ENCODE measurements at regions not wholly inside any gene's neighbourhood (a gene's known extent, or its start where the extent isn't known, plus 50 kb on each side); places are given as distances from the start of the nearest gene placed in this dataset.
A peak's percentile ranks its signal among the peaks of the same experiment; 100 is the strongest.

DNA sequence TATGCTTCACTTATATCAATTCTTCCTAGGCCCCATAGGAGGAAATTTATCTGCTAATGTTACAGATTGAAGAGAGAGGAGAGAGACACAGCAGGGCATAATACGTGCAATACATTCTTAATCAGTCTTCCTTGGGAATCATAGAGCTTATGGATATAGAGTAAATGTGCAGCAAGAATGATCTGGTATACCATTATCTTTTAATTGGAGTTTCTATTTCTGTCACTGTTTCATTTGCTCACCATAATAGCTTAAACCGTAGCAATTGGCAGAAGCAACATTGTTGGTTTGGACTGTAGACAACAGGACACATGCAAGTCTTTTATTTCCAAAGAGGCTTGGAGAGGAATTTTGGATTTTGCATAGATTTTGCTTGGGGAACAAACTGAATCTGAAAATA is 68.1 kb upstream of the PCSK2 start:
- no TSS peak for BruUV-seq (replicated peaks)
- intact Hi-C loops (cut with micrococcal nuclease; ENCODE audit: unreplicated experiment): no loop called here
- no peak overlapping the region for H3K27ac ChIP-seq (ENCODE audit: low read depth, low read length, poor library complexity, severe bottlenecking)
- no peak for DNase-seq (ENCODE audit: low spot score)
- H3K27me3 ChIP-seq (replicated peaks; ENCODE audit: insufficient read depth, low read depth, low read length, poor library complexity): no peaks in the 10 kb centered on the region
- TF ChIP-seq EZH2 (IDR thresholded peaks at IDR 0.05; ENCODE audit: borderline replicate concordance, low read depth, low read length, poor library complexity, severe bottlenecking): no peak
- TF ChIP-seq, protein P1, sequence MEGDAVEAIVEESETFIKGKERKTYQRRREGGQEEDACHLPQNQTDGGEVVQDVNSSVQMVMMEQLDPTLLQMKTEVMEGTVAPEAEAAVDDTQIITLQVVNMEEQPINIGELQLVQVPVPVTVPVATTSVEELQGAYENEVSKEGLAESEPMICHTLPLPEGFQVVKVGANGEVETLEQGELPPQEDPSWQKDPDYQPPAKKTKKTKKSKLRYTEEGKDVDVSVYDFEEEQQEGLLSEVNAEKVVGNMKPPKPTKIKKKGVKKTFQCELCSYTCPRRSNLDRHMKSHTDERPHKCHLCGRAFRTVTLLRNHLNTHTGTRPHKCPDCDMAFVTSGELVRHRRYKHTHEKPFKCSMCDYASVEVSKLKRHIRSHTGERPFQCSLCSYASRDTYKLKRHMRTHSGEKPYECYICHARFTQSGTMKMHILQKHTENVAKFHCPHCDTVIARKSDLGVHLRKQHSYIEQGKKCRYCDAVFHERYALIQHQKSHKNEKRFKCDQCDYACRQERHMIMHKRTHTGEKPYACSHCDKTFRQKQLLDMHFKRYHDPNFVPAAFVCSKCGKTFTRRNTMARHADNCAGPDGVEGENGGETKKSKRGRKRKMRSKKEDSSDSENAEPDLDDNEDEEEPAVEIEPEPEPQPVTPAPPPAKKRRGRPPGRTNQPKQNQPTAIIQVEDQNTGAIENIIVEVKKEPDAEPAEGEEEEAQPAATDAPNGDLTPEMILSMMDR (conservative IDR thresholded peaks at IDR 0.05; ENCODE audit: low read depth, low read length): no peak
- H3K4me1 ChIP-seq (ENCODE audit: insufficient read depth, low read length, poor library complexity, severe bottlenecking): peaks cover 27% of the 10 kb centered on the region
- CTCF ChIA-PET: no interaction called here
- peaks cover 5% of the 10 kb centered on the region for H3K9me3 ChIP-seq (ENCODE audit: low read depth, low read length, poor library complexity, severe bottlenecking)
- no peak overlapping the region for H3K4me3 ChIP-seq (ENCODE audit: low read depth, low read length, poor library complexity, severe bottlenecking)
- H3K36me3 ChIP-seq (ENCODE audit: insufficient read depth, low read length, poor library complexity, severe bottlenecking): no peaks in the 10 kb centered on the region
- POLR2A ChIA-PET (ENCODE audit: low non-redundant PET): no interaction called here

DNA sequence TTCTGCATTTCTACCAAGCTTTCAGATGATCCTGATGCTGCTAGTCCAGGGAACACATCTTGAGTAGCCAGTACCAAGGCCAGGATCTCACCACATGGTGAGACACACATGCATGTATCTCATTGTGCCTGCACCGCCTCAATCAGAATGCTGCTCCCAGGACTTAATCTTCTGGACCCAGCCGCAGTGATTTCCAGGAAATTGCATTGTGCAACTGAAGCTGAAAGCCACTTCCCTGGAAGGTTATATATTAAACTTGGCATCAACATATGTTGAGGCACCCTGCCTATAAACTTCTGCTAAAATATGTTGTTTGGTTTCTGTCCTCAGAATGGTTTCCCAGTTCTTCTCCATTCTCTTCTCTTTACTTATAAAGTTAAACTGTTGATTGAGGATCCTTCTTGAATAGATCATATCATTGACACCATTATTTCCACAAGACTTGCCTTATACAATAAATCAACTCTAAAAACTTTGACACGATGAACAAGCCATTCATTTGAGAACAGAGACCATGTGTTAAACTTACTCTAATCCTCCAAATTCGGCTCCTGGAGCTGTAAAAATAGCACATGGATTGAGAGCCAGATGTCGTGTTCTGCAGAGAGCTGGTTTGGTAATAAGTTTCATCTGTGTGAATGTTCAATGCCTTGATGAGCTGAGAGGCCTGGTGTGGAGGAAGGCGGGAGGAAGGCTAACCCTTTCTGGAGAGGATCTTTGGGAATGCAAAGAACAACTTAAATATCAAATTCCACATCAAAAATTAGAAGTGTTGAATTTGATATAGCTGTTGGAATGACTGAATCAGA is 65.0 kb upstream of the PCSK2 start:
- H3K27ac ChIP-seq (ENCODE audit: low read depth, low read length, poor library complexity, severe bottlenecking): peak overlapping the region; percentile 86
- H3K4me1 ChIP-seq (ENCODE audit: insufficient read depth, low read length, poor library complexity, severe bottlenecking): peaks cover 43% of the 10 kb centered on the region
- peak; percentile 85 for DNase-seq (ENCODE audit: low spot score)
- H3K4me3 ChIP-seq (ENCODE audit: low read depth, low read length, poor library complexity, severe bottlenecking): no peak overlapping the region
- BruUV-seq (replicated peaks): no TSS peak
- peaks cover 5% of the 10 kb centered on the region for H3K9me3 ChIP-seq (ENCODE audit: low read depth, low read length, poor library complexity, severe bottlenecking)
- POLR2A ChIA-PET (ENCODE audit: low non-redundant PET): no interaction called here
- no peak for TF ChIP-seq EZH2 (IDR thresholded peaks at IDR 0.05; ENCODE audit: borderline replicate concordance, low read depth, low read length, poor library complexity, severe bottlenecking)
- TF ChIP-seq, protein P1 (conservative IDR thresholded peaks at IDR 0.05; ENCODE audit: low read depth, low read length): no peak
- no peaks in the 10 kb centered on the region for H3K36me3 ChIP-seq (ENCODE audit: insufficient read depth, low read length, poor library complexity, severe bottlenecking)
- no peaks in the 10 kb centered on the region for H3K27me3 ChIP-seq (replicated peaks; ENCODE audit: insufficient read depth, low read depth, low read length, poor library complexity)
- intact Hi-C loops (cut with micrococcal nuclease; ENCODE audit: unreplicated experiment): no loop called here
- CTCF ChIA-PET: no interaction called here

DNA sequence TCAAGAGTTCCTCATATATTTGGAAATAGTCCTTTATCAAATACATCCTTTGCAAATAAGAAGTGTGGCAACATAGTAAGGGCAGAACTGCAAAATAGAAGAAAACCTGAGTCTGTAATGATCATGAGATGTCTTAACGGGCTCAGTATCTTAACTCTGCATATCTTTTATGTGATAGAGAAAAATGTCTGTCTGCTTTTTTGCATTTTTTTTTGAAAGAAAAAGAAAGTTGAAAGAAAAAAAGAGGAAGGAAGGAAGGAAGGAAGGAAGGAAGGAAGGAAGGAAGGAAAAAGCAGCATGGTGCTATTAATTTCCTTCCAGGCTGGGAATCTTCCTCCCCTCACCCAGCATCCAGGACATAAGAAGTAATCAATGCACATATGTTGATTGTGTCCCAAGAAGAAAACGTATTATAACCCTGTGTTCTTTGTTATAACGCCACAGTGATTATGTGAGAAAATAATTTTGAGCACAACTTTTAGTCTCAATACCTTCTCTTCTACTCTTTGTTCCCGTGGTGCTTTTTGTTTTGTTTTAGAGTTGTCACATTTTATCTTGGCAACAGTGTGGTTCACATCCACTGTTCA is 58.7 kb upstream of the PCSK2 start:
- intact Hi-C loops (cut with micrococcal nuclease; ENCODE audit: unreplicated experiment): loop anchor here (1.0 to 2.0 kb wide), 3 partner anchors 241 to 363 kb away; no protein-coding TSS in a partner anchor
- Histone ChIP-seq H3K27me3 (replicated peaks; ENCODE audit: insufficient read depth, low read depth, low read length, poor library complexity) (no peaks in the 10 kb centered on the region), H3K4me3 (ENCODE audit: low read depth, low read length, poor library complexity, severe bottlenecking) (no peak overlapping the region), H3K36me3 (ENCODE audit: insufficient read depth, low read length, poor library complexity, severe bottlenecking) (no peaks in the 10 kb centered on the region), H3K27ac (ENCODE audit: low read depth, low read length, poor library complexity, severe bottlenecking) (peak overlapping the region; percentile 99), H3K4me1 (ENCODE audit: insufficient read depth, low read length, poor library complexity, severe bottlenecking) (peaks cover 75% of the 10 kb centered on the region), H3K9me3 (ENCODE audit: low read depth, low read length, poor library complexity, severe bottlenecking) (no peaks in the 10 kb centered on the region)
- TF ChIP-seq EZH2 (IDR thresholded peaks at IDR 0.05; ENCODE audit: borderline replicate concordance, low read depth, low read length, poor library complexity, severe bottlenecking): no peak
- TF ChIP-seq, protein P1 (conservative IDR thresholded peaks at IDR 0.05; ENCODE audit: low read depth, low read length): no peak
- DNase-seq (ENCODE audit: low spot score): peak; percentile 94
- BruUV-seq (replicated peaks): no TSS peak
- POLR2A ChIA-PET (ENCODE audit: low non-redundant PET): interaction anchor here (0.7 kb wide), 1 partner anchor 359 kb away, joined by 3 read pairs; no protein-coding TSS in a partner anchor
- CTCF ChIA-PET: no interaction called here
